Islet of Langerhans (tissue), 1 donor: ENCODE measurements at regions not wholly inside any gene's neighbourhood (a gene's known extent, or its start where the extent isn't known, plus 50 kb on each side); places are given as distances from the start of the nearest gene placed in this dataset.
"Not testable (repeated sequence)": the region's sequence is repeated elsewhere in the genome, so short reads cannot be mapped to it uniquely, and the experiment has no call there.

Source experiments
- FAIRE-seq: peaks from one replicate; lab custom pipeline; 2011; peaks lifted over from hg19 to GRCh38; lab: Jason Lieb, UNC

DNA sequence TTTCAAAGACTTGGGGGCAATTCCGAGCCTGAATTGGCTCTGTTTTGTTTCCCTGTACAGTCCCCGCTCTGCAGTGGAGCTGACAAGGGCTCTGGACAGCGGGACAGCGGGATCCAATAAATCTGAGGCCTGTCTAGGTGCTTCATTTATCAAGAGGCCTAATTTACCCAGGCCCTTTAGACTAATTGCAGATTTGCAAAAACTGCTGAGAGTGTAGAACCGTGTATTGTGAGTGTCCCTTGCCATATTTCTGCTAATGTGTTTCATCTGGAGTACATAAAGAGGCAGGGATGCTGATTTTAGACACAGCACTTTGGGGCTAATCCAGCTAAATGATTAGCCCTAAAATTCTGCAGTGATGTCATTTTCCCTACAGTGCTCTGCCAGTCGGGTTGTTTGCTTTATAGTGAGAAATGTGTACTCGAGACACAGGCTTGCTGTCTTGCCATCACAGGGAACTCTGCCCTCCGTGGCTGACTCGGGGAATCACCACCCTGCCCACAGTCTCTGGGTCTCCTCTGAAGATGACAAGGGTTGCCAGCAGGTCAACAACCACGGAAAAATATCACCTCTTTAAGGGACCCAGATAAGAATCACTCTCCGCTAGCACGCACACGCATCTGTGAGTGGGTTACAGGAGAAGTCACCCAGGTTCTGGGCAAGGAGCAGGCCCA lies 592.0 kb downstream of the BNC2 start:
- FAIRE-seq = no peak

DNA sequence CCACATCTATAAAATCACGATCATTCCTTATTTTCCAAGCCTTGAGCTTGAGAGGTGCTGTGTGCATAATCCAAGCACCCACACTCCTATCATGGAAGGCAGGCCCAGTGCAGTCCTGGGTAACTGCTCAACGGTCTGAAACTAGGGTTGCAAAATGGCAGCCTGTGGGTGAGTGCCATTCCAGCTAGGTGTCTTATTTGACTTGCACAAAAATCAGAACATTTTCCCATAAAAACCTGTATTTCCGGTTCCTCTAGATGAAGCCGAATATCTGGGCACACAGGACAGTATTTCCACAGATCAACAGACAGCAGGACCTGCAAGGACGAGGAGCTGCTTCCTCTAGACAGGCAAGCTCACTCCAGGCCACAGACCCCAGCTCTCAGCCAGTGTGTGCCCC lies 588.8 kb downstream of the BNC2 start:
- FAIRE-seq = no peak

GRCh38 chr9:16282216-16282615 lies 588.3 kb downstream of the BNC2 start:
- no peak for FAIRE-seq

DNA sequence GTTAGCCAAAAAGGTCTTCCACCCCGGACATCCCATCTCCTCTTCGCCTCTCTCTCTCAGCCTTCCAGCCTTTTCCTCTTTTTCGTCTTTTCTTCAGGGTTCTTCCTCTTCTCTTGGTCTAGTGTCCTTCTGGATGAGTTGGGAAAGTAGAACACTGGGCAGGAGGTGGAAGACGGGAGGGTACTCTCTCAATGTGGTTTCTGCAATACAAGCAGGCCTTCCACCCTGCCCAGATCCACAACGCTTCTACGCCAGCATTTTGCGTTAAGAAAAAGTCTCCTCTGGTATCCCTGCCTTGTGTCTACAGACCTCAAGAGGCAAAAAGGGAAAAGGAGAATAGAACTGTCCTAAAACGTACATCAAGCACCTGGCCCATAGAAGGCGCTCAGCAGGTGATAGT lies 587.8 kb downstream of the BNC2 start:
- no peak for FAIRE-seq

GRCh38 chr9:16286160-16286559 lies 584.3 kb downstream of the BNC2 start:
- no peak for FAIRE-seq

DNA sequence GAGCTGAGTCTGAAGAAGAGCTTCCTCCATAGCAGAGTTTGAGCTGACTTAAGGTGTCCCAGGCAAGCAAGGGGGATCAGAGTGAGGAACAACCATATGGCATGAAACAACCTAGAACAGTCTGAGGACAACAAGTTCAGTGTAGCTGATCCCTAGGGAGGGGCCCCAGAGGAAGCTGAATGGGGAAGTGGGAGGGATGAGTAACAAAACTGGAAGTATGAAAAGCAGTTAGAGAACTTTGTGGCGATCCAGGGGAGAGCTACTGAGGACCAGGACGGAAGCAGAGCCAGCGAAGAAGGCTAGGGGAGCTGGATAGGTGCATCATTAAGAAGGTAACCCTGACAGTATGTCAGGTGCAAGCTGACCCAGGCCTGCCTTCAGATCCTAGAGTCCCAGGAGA lies 580.8 kb downstream of the BNC2 start:
- no peak for FAIRE-seq

- no peak for FAIRE-seq
Measured at GRCh38 chr9:16290169-16290568, 580.3 kb downstream of the BNC2 start.

- FAIRE-seq = no peak
Measured at GRCh38 chr9:16291921-16292320, 578.5 kb downstream of the BNC2 start.

DNA sequence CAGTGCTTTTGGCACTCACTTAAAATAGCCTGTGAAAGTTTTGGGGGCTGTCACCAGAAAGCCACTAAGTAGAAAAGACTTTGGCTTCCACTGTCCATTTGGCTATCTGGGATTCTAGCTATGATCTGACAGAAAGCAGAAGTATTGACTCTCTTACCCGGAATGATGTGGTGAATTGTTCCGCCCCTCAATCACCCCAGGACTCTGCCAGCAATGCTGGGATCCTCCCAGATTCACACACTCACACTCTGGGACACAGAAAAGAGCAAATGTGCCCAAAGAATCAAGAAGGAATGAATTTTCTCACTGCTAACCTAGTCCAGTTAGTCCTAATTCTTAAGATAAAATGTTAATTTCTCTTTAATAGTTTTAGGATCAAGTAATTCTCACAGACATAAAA lies 576.9 kb downstream of the BNC2 start:
- FAIRE-seq = no peak

DNA sequence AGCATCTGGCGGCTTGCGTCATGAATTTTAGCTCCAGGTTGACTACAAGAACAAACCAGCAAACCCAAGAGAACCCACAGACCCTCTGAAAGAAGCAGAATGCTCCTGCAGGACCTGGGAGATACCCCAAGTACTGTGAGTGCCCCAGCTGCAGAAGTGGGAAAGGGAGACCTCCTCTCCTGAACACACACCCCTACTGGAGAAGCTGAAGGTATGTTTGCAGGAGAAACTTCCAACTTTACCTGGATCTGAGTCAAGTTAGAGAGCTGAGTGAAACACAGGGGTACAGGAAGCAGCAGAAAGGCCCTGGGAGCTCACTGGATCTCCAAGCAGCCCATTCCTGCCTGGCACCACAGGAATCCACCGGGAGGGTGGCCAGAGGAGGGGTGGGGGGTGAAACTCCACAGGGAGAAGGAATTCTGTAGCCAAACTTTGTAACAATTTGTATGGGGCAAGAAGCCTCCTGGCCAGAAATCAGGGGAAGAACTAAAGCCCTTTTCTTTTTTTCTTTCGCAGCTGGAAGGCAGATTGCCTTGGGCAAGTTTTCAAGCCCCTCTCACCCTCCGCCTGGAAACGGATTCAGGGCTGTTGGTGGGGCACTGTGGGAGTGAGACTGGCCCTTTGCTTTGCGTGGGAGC lies 576.2 kb downstream of the BNC2 start:
- no peak for FAIRE-seq

DNA sequence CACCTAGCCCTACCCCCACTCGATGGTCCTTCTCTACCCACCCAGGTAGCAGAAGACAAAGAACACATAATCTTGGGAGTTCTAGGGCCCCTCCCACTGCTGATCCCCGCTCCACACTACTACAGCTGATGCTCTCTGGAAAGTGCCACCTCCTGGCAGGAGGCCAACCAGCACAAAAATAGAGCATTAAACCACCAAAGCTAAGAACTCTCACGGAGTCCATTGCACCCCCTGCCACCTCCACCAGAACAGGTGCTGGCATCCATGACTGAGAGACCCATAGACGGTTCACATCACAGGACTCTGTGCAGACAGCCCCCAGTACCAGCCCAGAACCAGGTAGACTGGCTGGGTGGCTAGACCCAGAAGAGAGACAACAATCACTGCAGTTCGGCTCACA lies 575.5 kb downstream of the BNC2 start:
- not testable (repeated sequence) for FAIRE-seq

DNA sequence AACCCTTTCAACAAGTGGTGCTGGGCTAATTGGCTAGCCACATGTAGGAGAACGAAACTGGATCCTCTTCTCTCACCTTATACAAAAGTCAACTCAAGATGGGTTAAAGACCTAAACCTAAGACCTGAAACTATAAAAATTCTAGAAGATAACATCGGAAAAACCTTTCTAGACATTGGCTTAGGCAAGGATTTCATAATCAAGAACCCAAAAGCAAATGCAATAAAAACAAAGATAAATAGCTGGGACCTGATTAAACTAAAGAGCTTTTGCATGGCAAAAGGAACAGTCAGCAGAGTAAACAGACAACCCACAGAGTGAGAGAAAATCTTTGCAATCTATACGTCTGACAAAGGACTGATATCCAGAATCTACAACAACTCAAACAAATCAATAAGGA lies 571.1 kb downstream of the BNC2 start:
- not testable (repeated sequence) for FAIRE-seq

GRCh38 chr9:16303506-16303905 lies 567.0 kb downstream of the BNC2 start:
- FAIRE-seq = no peak

GRCh38 chr9:16304301-16304700 lies 566.2 kb downstream of the BNC2 start:
- no peak for FAIRE-seq

- FAIRE-seq = no peak
Measured at GRCh38 chr9:16306586-16306985, 563.9 kb downstream of the BNC2 start.

DNA sequence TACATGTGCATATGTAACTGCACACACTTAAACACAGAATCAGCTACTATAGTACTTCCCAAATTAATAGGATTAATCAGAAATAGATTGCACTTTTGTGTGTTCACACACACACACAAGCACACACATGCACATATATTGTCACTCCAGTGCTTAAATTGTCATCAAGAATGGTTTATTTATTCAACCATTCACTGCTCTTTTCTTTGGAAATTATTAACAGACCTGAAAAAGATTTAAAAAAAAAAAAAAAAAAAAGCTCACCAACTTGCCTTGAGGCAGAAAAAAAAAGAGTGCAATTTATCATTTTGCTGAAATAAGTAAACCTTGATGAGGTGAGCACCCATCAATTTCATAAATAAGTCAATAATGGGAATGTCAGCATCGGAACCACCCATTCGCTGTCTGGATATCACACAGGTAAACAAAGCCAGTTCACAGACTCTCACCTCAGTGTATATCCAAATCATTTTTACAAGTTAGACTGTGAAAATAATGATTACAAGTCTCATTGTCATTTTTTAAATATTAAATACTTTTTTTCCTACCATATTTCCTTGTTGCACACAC lies 562.8 kb downstream of the BNC2 start:
- peak; percentile 64 for FAIRE-seq

GRCh38 chr9:16308645-16309044 lies 561.8 kb downstream of the BNC2 start:
- FAIRE-seq = no peak

GRCh38 chr9:16309082-16309468 lies 561.4 kb downstream of the BNC2 start:
- no peak for FAIRE-seq

- FAIRE-seq = no peak
Measured at GRCh38 chr9:16309469-16310271, 560.8 kb downstream of the BNC2 start.

GRCh38 chr9:16310278-16311110 lies 560.0 kb downstream of the BNC2 start:
- no peak for FAIRE-seq

DNA sequence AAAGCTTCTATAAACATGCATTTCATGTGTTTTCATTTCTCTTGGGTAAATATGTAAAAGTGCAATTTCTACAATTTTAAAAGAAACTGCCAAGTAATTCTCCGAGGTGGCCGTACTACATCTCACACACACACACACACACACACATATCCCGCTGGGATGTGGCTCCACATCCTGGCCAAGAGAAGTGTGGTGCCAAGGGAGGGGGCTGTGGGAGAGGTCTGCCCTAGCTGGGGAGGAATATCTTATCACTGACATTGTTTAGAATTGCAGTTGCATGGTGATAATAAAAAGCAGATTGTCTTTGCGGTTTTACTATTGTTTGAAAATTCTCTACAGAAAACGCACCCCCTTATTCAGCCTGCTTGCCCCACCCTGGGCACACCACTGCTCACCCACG lies 558.4 kb downstream of the BNC2 start:
- no peak for FAIRE-seq

DNA sequence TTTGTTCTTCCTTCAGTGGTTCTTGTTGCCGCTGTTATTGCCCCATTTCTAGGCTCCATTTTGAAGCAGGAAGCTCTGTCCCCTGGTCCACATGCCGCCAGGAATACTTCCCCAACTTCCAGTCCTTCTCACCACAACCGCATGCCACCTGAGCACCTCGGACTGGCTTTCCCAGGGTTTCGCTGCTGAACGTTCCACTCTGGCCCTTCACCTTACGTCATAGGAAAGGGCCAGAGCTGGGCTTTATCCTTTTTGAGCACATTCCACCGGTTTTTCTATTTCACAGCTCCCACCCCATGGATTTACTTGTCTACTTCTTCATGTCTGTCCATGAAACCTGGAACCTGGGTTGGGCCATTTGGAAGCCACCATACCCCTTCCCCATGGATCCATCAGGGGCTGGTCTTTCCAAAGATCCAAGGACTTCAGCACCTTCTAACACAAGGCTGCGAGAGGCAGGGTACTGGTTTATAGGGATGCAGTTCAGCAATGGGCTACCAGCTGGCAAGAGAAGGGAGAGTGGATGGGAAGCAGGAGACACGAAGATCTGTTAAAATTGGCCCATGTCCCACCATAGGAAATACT lies 557.4 kb downstream of the BNC2 start:
- FAIRE-seq = no peak
